ENCODE measurements at regions not wholly inside any gene's neighbourhood (a gene's known extent, or its start where the extent isn't known, plus 50 kb on each side); places are given as distances from the start of the nearest gene placed in this dataset. TPM values are rescaled to one million over a fixed set of nuclear protein-coding genes. Genes with fewer than 3 reads are reported as not detected.

DNA sequence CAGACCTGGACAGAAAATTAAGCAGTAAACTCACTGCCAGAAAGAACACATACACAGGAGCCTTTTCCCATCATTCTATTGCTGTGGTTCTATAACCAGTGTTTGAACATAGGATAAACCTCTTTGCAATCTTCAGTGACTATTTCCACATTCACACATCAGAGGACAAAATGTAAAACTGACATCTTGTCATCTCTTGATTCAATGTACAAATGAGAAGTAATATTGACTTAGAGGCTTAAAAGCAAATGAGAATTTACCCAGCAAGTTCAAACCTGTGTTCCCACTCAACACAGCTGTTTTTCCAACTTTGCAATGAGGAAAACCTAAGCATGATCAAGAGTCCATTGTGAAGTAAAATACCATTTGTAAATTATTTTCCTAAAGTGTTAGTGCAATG lies 307.1 kb upstream of the CPXCR1 start:
- Mint-ChIP-seq H3K4me3 (no peak overlapping the region), H3K9me3 (ENCODE audit: insufficient read depth) (peaks cover 1% of the 10 kb centered on the region), H3K27me3 (no peaks in the 10 kb centered on the region), H3K4me1 (no peaks in the 10 kb centered on the region), H3K27ac (no peak overlapping the region)
- no peaks in the 10 kb centered on the region for H3K4me1 ChIP-seq (ENCODE audit: control insufficient read depth in 2 of 2, insufficient read depth in 2 of 2, low read length in 2 of 2)
- CTCF ChIA-PET: no interaction called here
- no peaks in the 10 kb centered on the region for H3K79me2 ChIP-seq (ENCODE audit: control insufficient read depth, insufficient read depth, low read length)
- POLR2A ChIA-PET: no interaction called here
- TF ChIP-seq EZH2 (IDR thresholded peaks at IDR 0.05; ENCODE audit: borderline replicate concordance, insufficient read depth, low read depth, low read length, poor library complexity, severe bottlenecking): no peak
- TF ChIP-seq, protein P1, sequence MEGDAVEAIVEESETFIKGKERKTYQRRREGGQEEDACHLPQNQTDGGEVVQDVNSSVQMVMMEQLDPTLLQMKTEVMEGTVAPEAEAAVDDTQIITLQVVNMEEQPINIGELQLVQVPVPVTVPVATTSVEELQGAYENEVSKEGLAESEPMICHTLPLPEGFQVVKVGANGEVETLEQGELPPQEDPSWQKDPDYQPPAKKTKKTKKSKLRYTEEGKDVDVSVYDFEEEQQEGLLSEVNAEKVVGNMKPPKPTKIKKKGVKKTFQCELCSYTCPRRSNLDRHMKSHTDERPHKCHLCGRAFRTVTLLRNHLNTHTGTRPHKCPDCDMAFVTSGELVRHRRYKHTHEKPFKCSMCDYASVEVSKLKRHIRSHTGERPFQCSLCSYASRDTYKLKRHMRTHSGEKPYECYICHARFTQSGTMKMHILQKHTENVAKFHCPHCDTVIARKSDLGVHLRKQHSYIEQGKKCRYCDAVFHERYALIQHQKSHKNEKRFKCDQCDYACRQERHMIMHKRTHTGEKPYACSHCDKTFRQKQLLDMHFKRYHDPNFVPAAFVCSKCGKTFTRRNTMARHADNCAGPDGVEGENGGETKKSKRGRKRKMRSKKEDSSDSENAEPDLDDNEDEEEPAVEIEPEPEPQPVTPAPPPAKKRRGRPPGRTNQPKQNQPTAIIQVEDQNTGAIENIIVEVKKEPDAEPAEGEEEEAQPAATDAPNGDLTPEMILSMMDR (IDR thresholded peaks at IDR 0.05): no peak
- no peaks in the 10 kb centered on the region for H3K27me3 ChIP-seq (replicated peaks in 1 of 4; ENCODE audit: control extremely low read depth in 1 of 4, control insufficient read depth in 3 of 4, insufficient read depth in 4 of 4, low read length in 3 of 4)
- peak; percentile 0 for DNase-seq
- H3K4me3 ChIP-seq (ENCODE audit: control extremely low read depth in 1 of 5, extremely low read depth in 1 of 5, insufficient read depth in 1 of 5, low read depth in 2 of 5, low read length in 4 of 5): no peak overlapping the region
- H3K36me3 ChIP-seq (replicated peaks in 1 of 2; ENCODE audit: control extremely low read depth in 1 of 2, control insufficient read depth in 1 of 2, extremely low read depth in 1 of 2, insufficient read depth in 2 of 2, low read length in 1 of 2): no peaks in the 10 kb centered on the region
- H4K20me1 ChIP-seq (ENCODE audit: control insufficient read depth, insufficient read depth, low read length, poor library complexity, severe bottlenecking): no peaks in the 10 kb centered on the region
- ATAC-seq (ENCODE audit: low read depth): no peak
- intact Hi-C loops (cut with micrococcal nuclease): no loop called here
- H2AFZ ChIP-seq (ENCODE audit: insufficient read depth, low read depth, low read length, poor library complexity, severe bottlenecking): no peak overlapping the region
- H3K9me3 ChIP-seq (ENCODE audit: control extremely low read depth in 1 of 3, control insufficient read depth in 2 of 3, insufficient read depth in 1 of 3, low read length in 2 of 3): no peaks in the 10 kb centered on the region
- no peak overlapping the region for H3K4me2 ChIP-seq (replicated peaks; ENCODE audit: low read depth, low read length, poor library complexity, severe bottlenecking)
- H3K9ac ChIP-seq (ENCODE audit: low read length): no peak overlapping the region
- no peak overlapping the region for H3K27ac ChIP-seq (ENCODE audit: low read length in 2 of 2)

Small RNA genes in the stretch of these regions (small RNA-seq; reads per million reads assigned to genes)
- gene AL929325.1 (ENCODE audit: insufficient read length, low read depth, low replicate concordance) (not detected), gene RF01225 (ENCODE audit: insufficient read length, low read depth, low replicate concordance) (not detected)
